Neural cell (in vitro differentiated cells): ENCODE measurements at regions not wholly inside any gene's neighbourhood (a gene's known extent, or its start where the extent isn't known, plus 50 kb on each side); places are given as distances from the start of the nearest gene placed in this dataset.

ENCODE experiments used
- EP300 ChIP-seq: fragments of 450-650 bp; conservative IDR thresholded peaks from 2 replicates; pipeline ENCODE4 v1.6.1; 2014; ENCODE audit warnings: antibody characterized with exemption, mild to moderate bottlenecking, moderate library complexity; ENCODE audit not compliant: poor library complexity, severe bottlenecking
- EZH2 ChIP-seq: fragments of 200-600, 300-800 bp; shearing (Covaris generic), sonication (generic); IDR thresholded peaks from 2 replicates; pipeline ENCODE4 v1.6.1; 2014; ENCODE audit warnings: antibody characterized with exemption, low read length, borderline replicate concordance, mild to moderate bottlenecking; ENCODE audit not compliant: insufficient read depth, poor library complexity, severe bottlenecking
- MXI1 ChIP-seq: fragments of 450-650 bp; conservative IDR thresholded peaks from 2 replicates; pipeline ENCODE4 v1.6.1; 2014; ENCODE audit warnings: antibody characterized with exemption, mild to moderate bottlenecking; ENCODE audit not compliant: poor library complexity, severe bottlenecking
- RAD21 ChIP-seq: fragments of 450-650 bp; conservative IDR thresholded peaks from 2 replicates; pipeline ENCODE4 v1.6.1; 2014; ENCODE audit warnings: antibody characterized with exemption, mild to moderate bottlenecking, moderate library complexity
- SMC3 ChIP-seq: fragments of 450-650 bp; conservative IDR thresholded peaks from 2 replicates; pipeline ENCODE4 v1.6.1; 2014; ENCODE audit warnings: antibody characterized with exemption, mild to moderate bottlenecking, moderate library complexity; ENCODE audit not compliant: poor library complexity
- TF ChIP-seq, protein P1 (sequence below): fragments of 450-650 bp; IDR thresholded peaks from 2 replicates; pipeline ENCODE4 v1.5.1; 2014; ENCODE audit warnings: antibody characterized with exemption, mild to moderate bottlenecking, moderate library complexity; ENCODE audit not compliant: poor library complexity, severe bottlenecking
- TF ChIP-seq, protein P2 (sequence below): IDR thresholded peaks from 2 replicates; pipeline ENCODE4 v1.6.1; 2012; ENCODE audit warnings: borderline replicate concordance

- TF ChIP-seq, protein P1, sequence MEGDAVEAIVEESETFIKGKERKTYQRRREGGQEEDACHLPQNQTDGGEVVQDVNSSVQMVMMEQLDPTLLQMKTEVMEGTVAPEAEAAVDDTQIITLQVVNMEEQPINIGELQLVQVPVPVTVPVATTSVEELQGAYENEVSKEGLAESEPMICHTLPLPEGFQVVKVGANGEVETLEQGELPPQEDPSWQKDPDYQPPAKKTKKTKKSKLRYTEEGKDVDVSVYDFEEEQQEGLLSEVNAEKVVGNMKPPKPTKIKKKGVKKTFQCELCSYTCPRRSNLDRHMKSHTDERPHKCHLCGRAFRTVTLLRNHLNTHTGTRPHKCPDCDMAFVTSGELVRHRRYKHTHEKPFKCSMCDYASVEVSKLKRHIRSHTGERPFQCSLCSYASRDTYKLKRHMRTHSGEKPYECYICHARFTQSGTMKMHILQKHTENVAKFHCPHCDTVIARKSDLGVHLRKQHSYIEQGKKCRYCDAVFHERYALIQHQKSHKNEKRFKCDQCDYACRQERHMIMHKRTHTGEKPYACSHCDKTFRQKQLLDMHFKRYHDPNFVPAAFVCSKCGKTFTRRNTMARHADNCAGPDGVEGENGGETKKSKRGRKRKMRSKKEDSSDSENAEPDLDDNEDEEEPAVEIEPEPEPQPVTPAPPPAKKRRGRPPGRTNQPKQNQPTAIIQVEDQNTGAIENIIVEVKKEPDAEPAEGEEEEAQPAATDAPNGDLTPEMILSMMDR: no peak
- TF ChIP-seq RAD21 (no peak), SMC3 (no peak), MXI1 (no peak), EP300 (no peak), EZH2 (no peak)
- TF ChIP-seq, protein P2, sequence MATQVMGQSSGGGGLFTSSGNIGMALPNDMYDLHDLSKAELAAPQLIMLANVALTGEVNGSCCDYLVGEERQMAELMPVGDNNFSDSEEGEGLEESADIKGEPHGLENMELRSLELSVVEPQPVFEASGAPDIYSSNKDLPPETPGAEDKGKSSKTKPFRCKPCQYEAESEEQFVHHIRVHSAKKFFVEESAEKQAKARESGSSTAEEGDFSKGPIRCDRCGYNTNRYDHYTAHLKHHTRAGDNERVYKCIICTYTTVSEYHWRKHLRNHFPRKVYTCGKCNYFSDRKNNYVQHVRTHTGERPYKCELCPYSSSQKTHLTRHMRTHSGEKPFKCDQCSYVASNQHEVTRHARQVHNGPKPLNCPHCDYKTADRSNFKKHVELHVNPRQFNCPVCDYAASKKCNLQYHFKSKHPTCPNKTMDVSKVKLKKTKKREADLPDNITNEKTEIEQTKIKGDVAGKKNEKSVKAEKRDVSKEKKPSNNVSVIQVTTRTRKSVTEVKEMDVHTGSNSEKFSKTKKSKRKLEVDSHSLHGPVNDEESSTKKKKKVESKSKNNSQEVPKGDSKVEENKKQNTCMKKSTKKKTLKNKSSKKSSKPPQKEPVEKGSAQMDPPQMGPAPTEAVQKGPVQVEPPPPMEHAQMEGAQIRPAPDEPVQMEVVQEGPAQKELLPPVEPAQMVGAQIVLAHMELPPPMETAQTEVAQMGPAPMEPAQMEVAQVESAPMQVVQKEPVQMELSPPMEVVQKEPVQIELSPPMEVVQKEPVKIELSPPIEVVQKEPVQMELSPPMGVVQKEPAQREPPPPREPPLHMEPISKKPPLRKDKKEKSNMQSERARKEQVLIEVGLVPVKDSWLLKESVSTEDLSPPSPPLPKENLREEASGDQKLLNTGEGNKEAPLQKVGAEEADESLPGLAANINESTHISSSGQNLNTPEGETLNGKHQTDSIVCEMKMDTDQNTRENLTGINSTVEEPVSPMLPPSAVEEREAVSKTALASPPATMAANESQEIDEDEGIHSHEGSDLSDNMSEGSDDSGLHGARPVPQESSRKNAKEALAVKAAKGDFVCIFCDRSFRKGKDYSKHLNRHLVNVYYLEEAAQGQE: no peak
Measured at GRCh38 chr15:46569781-46570180, 935.0 kb downstream of the SQOR start.
